8988T (cell line): ENCODE measurements at regions not wholly inside any gene's neighbourhood (a gene's known extent, or its start where the extent isn't known, plus 50 kb on each side); places are given as distances from the start of the nearest gene placed in this dataset.

ENCODE experiments used
- DNase-seq: peaks from one replicate; pipeline ENCODE4 v3.0.0; 2011

- no peak for DNase-seq
Observed at GRCh38 chr13:74084375-74084935, 49.7 kb downstream of the KLF12 start.

- no peak for DNase-seq
Observed at GRCh38 chr13:74082741-74083160, 51.5 kb downstream of the KLF12 start.

DNA sequence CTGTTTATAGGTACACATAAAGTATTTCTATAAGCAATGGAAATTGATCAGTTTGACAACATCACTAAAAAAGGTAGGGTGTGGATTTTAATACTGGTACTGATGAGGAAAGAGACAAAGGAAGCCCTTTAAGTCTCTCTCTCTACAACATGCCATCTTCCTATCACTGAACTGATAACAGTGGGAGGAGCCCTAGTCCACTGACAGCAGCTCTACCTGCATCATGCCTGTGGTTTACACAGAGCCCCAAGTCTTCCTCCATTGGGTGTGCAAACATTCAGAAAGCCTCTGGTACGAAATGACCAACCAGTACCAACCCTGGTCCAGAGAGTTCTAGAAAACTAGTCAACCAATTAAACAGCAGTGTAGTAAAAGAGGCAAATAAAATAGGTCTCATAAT is 53.4 kb downstream of the KLF12 start:
- DNase-seq, result no peak

DNA sequence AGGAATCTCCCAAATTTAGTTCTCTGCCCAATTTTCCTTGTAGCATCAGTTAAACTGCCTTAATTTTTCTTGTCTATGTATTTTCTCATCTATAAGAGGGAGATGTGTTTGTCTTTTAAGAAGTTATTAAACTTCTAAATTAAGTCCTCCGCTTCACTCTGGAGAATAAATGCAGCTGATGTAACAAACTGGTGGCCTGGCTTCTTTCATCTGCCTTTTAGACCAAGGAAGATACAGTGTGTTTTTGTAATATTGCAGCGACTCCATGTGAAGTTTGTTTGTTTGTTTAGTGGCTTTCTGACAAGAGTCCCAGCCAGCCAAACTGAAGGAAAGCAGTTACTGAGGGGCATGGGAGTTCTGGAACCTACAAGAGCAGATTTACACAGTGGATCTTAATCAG is 56.4 kb downstream of the KLF12 start:
- no peak for DNase-seq

DNA sequence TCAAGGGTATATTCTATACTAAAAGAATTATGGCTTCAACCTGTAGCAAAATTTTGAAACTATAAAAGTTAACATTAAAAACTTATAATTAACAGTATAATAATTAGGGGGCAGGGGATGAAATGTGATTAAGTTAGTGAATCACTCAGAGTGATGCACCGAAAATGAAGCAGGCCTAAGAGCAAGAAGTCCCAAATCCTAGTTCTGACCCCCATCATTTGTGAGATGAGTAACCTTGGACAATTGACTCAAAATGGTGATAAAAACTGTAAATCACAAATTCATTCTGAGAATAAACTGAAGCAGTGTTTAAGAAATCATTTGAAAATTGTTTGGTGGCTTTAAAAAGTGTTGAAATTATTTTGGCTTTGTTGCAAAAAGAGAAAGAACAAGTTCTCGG is 56.8 kb downstream of the KLF12 start:
- no peak for DNase-seq

GRCh38 chr13:74074723-74075122 is 59.5 kb downstream of the KLF12 start:
- DNase-seq, result no peak

DNA sequence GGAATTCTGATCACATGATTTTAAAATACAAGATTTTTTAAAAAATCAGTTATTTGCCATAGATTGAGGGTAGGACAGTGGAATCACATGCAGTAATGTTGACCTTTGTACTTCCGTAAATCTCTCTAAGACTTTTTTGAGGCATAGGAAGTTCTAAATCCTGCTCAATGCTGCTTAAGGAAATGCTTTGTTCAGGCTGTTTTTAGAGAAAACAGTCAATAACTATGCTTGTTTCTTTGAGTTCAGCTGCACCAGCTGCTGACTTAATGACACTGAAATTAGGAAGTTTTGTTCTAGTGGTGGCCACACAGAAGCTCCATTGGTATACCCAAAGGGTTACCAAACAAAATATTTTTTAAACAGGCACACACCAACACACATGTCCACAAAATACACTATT is 60.9 kb downstream of the KLF12 start:
- no peak for DNase-seq

DNA sequence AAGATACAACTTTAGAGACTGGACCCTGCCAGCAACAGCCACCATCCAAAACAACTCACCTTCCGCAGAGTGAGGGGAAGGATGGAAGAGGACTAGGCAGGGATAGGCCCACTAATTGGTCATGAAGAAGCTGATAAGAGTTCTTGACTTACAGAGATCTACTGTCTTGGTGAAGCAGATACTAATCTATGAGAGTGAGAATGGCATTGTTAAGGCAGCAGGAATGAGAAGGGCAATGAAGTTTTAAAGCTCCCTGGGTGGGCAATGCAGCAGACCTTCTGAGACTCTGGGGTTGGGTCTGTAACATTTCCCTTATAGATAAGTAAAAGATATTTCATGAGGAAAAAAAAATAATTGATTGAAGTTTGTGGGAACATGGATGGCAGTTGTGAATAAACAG is 63.7 kb downstream of the KLF12 start:
- DNase-seq, result no peak

DNA sequence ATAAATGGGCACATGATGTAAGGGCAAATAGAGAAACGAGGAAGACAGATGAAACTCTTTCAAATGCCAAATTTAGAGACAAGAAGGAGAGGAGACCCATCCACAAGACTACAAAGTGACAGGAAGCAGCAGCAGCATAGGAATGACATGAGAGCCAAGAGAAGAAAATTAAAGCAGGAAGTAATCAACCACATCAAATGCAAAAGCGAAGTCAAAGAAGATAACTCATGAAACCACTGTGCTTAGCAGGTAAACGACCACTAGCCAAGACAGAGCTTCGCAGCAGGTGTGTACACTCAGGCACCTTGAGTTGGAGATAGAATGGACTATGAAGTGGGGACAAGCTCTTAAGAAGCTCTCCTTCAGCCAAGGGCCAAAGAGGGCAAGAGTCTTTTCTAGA is 64.1 kb downstream of the KLF12 start:
- no peak for DNase-seq

DNA sequence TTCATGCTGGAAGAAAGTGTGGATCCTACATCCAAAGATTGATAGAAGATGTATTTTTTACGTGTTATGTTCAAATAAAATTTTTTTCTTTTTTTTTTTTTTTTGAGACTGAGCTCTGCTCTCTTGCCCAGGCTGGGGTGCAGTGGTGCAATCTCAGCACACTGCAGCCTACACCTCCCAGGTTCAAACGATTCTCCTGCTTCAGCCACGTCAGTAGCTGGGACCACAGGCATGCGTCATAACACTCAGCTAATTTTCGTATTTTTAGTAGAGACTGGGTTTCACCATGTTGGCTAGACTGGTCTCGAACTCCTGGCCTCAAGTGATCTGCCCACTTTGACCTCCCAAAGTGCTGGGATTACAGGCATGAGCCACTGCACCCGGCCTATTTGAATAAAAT is 65.7 kb downstream of the KLF12 start:
- DNase-seq, result no peak

- DNase-seq, result no peak
Observed at GRCh38 chr13:74067818-74068217, 66.4 kb downstream of the KLF12 start.

GRCh38 chr13:74066937-74067336 is 67.3 kb downstream of the KLF12 start:
- DNase-seq, result no peak

DNA sequence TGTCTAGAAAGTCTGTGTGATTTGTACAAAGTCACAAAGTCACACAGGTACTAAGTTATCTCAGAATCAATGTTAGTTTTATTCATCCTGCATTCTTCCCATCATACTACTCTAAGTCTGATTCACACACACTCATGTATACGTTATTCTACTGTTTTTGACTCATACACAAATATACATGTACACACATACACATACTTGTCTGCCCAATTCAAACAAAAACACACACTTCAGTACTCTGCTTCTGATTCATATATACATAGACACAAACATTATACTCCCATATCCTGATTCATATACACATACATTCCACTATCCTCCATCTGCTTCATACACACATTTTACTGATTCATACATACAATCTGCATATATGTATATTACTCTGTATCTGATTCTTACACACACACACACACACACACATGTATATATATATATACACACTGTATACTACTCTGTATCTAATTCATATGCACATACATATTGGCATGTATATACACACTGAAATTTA is 69.3 kb downstream of the KLF12 start:
- DNase-seq, result no peak

DNA sequence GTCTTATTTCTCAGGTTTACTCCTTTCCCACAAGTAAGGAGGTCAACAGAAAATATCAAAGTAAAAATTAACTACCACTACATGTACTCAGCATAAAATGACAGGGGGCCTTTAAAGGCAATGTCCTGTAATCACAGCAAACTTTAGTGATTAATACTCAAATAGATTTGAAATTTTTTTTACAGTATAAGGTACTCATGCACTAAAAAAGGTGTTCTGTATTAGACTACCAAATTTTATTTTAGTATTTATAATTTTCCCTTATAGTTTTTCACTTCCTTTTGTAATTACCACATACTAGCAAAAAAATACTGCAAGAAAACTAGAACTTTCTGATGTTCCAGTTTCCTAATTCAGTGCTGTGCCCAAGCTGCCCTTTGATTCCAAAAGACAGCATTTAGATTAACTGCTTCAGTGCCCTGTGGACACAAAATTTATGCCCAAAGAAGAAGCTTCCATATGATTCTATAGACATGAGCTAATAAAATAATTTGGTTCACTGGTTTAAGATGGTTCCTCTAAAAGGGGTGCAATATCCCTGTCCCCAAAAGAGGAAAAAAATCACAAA is 70.6 kb downstream of the KLF12 start:
- DNase-seq, result no peak

GRCh38 chr13:74062933-74063332 is 71.3 kb downstream of the KLF12 start:
- DNase-seq, result no peak

- no peak for DNase-seq
Observed at GRCh38 chr13:74061926-74062595, 72.1 kb downstream of the KLF12 start.

DNA sequence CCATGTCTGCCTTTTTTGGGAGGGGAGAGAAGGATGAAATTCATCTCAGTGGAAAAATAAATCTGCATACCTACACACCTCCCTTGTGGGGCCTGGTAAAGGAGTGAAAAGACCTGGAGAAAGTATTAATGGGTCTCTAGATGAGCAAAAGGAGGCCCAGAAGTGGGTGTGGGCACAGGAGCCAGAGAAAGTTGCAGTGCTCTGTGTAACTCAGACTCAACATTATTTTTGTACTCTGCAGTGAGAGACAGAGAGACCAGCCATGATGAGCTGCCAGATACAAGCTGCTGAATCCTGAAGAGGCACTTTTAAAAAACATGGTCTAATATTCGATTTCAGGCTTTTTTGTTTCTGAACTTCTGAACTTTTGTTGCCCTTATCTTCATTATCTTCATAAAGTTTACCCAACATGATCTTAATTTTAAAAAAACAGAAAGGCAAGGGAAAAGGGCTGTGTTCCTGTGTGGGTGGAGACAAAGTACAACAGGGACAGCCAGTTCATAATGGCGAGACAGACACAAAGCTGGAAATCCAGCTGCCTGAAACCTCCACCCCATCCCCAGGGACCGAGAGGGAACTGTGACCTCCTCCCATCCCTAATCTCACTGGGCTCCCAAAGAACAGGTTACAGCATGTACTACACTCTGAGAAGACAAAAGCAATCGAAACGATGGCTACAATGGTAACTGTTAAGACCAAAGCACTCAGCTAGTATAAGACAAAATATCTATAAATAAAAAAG is 77.2 kb downstream of the KLF12 start:
- no peak for DNase-seq

DNA sequence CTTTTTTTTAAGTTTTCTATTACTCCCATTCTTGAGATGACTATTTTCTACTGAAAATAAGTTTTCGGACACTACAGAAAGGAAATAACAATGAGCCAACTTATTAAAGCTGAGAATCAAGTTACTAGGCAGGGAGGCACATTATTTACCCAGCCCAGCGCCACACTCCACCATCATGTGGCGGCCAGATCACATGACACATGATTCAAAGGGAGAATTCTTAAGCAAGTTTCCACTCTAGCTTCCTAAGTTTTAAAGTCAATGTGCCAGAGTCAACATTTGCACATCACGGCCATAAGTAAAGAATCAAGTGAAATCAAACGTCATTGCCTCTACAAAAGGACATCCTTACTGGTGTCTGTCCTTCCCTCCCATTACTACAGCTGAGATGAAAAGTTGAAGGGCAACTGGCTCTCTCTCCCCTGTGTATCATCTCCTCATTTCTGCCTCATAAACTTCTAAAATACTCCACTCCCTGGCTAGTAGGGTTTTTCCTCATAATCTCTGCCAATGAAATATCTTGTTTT is 81.7 kb downstream of the KLF12 start:
- no peak for DNase-seq

- DNase-seq, result no peak
Observed at GRCh38 chr13:74048756-74049155, 85.4 kb downstream of the KLF12 start.

DNA sequence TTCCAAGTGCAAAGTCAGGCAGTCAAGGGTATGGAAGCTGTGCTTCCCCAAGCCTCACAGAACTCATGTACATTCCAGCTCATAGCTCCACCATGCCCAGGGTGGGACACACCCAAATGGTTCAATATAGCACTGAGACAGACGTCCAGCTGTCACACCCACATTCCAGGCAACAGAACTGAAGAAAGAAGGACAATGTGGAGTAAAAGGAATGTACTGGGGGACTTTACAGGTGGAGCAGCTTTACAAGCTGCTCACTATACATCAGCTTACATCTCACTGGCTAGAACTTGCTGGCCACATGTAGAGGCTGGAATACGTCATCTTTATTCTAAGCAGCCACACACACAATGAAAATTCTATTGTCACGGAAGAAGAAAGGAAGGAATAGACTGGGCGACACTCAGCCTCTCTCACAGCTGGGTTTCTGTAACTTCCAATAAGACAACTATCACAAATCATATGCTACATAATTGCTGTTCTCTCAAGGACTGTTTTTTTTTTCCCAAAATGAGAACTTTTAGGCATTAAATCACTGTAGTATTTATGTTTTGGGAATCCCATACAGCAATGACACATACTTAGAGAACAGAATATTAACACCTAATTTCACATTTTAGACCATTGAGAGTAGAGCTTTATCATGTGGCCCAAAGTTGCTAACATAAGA is 86.1 kb downstream of the KLF12 start:
- DNase-seq, result no peak

DNA sequence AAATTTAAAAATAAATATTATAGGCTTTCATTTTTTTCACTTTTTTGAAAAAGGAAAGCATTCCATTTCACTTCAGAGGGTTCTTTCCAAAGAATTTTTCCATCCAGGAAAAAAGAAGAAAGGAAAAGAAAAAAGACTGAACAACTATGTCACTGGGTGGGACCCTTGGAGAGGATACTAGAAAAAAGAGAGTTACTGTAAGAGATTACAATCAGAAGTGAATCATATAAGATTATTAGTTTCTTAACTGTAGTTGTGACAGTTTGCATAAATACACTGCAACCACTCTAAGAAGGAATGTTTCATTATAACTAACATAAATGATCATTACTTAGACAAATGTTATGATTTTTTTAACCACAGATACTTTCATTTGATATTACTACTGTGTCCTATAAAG is 87.8 kb downstream of the KLF12 start:
- no peak for DNase-seq

GRCh38 chr13:74045583-74045982 is 88.6 kb downstream of the KLF12 start:
- no peak for DNase-seq

GRCh38 chr13:74043237-74043636 is 91.0 kb downstream of the KLF12 start:
- no peak for DNase-seq
